Transverse colon (tissue), 4 donors: ENCODE measurements at regions not wholly inside any gene's neighbourhood (a gene's known extent, or its start where the extent isn't known, plus 50 kb on each side); places are given as distances from the start of the nearest gene placed in this dataset.

ENCODE experiments used
- CTCF ChIP-seq, 5 experiments: fragments of 200-600 bp in 3 of 5; fragments of 450-650 bp in 2 of 5; sonication (generic) in 3 of 5; IDR thresholded peaks; 1 replicate in 2 of 5; 2 replicates in 3 of 5; pipeline ENCODE4 v1.5.1; 2016 to 2017; ENCODE audit warnings: antibody characterized with exemption in 5 of 5, inconsistent platforms in 3 of 5, mild to moderate bottlenecking in 2 of 5, moderate library complexity in 1 of 5
- EP300 ChIP-seq: sonication (generic); formaldehyde crosslinking; IDR thresholded peaks from one replicate; pipeline ENCODE4 v1.6.1; 2017; ENCODE audit warnings: antibody characterized with exemption, low read depth
- POLR2A ChIP-seq: fragments of 450-650 bp; IDR thresholded peaks from one replicate; pipeline ENCODE4 v1.6.1; 2016; ENCODE audit warnings: antibody characterized with exemption, mild to moderate bottlenecking, moderate library complexity
- POLR2AphosphoS5 ChIP-seq, 3 donors: sonication (generic); formaldehyde crosslinking; IDR thresholded peaks; one replicate each; pipeline ENCODE4 v1.6.1; 2016; ENCODE audit warnings: antibody characterized with exemption in 3 of 3

- TF ChIP-seq CTCF (IDR thresholded peaks at IDR 0.05) (no peak), EP300 (no peak), POLR2A (no peak), POLR2AphosphoS5 (IDR thresholded peaks at IDR 0.05) (no peak)
Observed at GRCh38 chr1:30219675-30220074, 503.7 kb downstream of the MATN1 start.
